ENCODE measurements at regions not wholly inside any gene's neighbourhood (a gene's known extent, or its start where the extent isn't known, plus 50 kb on each side); places are given as distances from the start of the nearest gene placed in this dataset.

DNA sequence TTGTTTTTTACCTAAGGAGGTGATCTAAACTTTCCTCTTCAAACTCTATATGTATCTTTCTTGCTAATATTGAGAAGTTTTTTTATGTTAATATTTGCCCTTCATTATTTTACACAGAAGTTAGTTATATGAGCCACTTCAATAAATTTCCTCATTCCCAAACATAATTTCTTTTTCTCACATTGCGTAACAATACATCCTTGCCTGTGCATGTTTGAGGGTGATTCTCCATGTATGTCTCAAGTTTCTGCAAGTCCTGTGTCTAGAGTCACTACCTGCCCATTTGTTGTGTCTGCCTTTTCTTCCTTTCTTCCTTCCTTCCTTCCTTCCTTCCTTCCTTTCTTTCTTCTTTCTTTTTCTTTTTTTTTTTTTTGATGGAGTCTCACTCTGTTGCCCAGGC is 2057.9 kb downstream of the PCDH7 start:
- H3K4me2 ChIP-seq (ENCODE audit: low read length) = no peak overlapping the region
- H3K4me1 ChIP-seq = no peaks in the 10 kb centered on the region
- H3K4me3 ChIP-seq (ENCODE audit: low read depth, low read length) = no peak overlapping the region
- no peak overlapping the region for H3K27ac ChIP-seq
- no peak overlapping the region for H3K9ac ChIP-seq
- no peaks in the 10 kb centered on the region for H3K36me3 ChIP-seq (ENCODE audit: control insufficient read depth, insufficient read depth, low read length)
- no peak overlapping the region for H2AFZ ChIP-seq
- TF ChIP-seq, protein P1, sequence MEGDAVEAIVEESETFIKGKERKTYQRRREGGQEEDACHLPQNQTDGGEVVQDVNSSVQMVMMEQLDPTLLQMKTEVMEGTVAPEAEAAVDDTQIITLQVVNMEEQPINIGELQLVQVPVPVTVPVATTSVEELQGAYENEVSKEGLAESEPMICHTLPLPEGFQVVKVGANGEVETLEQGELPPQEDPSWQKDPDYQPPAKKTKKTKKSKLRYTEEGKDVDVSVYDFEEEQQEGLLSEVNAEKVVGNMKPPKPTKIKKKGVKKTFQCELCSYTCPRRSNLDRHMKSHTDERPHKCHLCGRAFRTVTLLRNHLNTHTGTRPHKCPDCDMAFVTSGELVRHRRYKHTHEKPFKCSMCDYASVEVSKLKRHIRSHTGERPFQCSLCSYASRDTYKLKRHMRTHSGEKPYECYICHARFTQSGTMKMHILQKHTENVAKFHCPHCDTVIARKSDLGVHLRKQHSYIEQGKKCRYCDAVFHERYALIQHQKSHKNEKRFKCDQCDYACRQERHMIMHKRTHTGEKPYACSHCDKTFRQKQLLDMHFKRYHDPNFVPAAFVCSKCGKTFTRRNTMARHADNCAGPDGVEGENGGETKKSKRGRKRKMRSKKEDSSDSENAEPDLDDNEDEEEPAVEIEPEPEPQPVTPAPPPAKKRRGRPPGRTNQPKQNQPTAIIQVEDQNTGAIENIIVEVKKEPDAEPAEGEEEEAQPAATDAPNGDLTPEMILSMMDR (IDR thresholded peaks at IDR 0.05) = no peak
- no peaks in the 10 kb centered on the region for H3K27me3 ChIP-seq (ENCODE audit: control insufficient read depth, insufficient read depth, low read length)
- no peaks in the 10 kb centered on the region for H3K79me2 ChIP-seq
- H3K9me3 ChIP-seq (ENCODE audit: control insufficient read depth, low read length) = no peaks in the 10 kb centered on the region

DNA sequence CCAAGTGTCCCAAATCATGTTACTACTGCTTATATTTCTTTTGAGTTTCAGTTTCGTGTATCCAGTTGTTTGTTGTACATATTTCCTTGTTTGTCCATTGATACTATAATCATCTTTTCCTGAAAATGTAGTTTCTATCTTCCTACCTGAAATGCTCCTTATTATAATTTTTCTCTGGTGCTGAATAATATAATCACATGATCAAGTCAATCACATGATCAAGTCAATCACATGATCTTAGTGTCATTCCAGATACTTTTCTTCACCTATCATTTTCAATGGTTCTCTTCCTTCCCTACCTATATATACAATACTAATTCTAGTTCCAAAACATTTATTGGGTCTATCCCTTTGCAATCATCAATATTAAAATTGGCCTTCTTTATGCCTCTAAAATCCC is 2058.8 kb downstream of the PCDH7 start:
- TF ChIP-seq, protein P1 (IDR thresholded peaks at IDR 0.05) = no peak
- Histone ChIP-seq H3K9me3 (ENCODE audit: control insufficient read depth, low read length) (no peaks in the 10 kb centered on the region), H3K4me1 (no peaks in the 10 kb centered on the region), H3K4me2 (ENCODE audit: low read length) (no peak overlapping the region), H3K4me3 (ENCODE audit: low read depth, low read length) (no peak overlapping the region), H3K27ac (no peak overlapping the region), H3K36me3 (ENCODE audit: control insufficient read depth, insufficient read depth, low read length) (no peaks in the 10 kb centered on the region), H3K9ac (no peak overlapping the region), H2AFZ (no peak overlapping the region), H3K79me2 (no peaks in the 10 kb centered on the region), H3K27me3 (ENCODE audit: control insufficient read depth, insufficient read depth, low read length) (no peaks in the 10 kb centered on the region)

GRCh38 chr4:32789026-32789608 is 2068.9 kb downstream of the PCDH7 start:
- Histone ChIP-seq H3K27ac (no peak overlapping the region), H3K27me3 (ENCODE audit: control insufficient read depth, insufficient read depth, low read length) (no peaks in the 10 kb centered on the region), H3K4me1 (no peaks in the 10 kb centered on the region), H3K9ac (no peak overlapping the region), H3K79me2 (no peaks in the 10 kb centered on the region), H3K4me3 (ENCODE audit: low read depth, low read length) (no peak overlapping the region), H3K9me3 (ENCODE audit: control insufficient read depth, low read length) (no peaks in the 10 kb centered on the region), H3K4me2 (ENCODE audit: low read length) (no peak overlapping the region), H2AFZ (no peak overlapping the region), H3K36me3 (ENCODE audit: control insufficient read depth, insufficient read depth, low read length) (no peaks in the 10 kb centered on the region)
- TF ChIP-seq, protein P1 (IDR thresholded peaks at IDR 0.05) = no peak

GRCh38 chr4:32790803-32791202 is 2070.6 kb downstream of the PCDH7 start:
- H3K79me2 ChIP-seq = no peaks in the 10 kb centered on the region
- no peak overlapping the region for H2AFZ ChIP-seq
- TF ChIP-seq, protein P1 (IDR thresholded peaks at IDR 0.05) = no peak
- H3K9ac ChIP-seq = no peak overlapping the region
- H3K27me3 ChIP-seq (ENCODE audit: control insufficient read depth, insufficient read depth, low read length) = no peaks in the 10 kb centered on the region
- no peaks in the 10 kb centered on the region for H3K4me1 ChIP-seq
- H3K9me3 ChIP-seq (ENCODE audit: control insufficient read depth, low read length) = no peaks in the 10 kb centered on the region
- no peak overlapping the region for H3K4me3 ChIP-seq (ENCODE audit: low read depth, low read length)
- no peak overlapping the region for H3K27ac ChIP-seq
- no peaks in the 10 kb centered on the region for H3K36me3 ChIP-seq (ENCODE audit: control insufficient read depth, insufficient read depth, low read length)
- no peak overlapping the region for H3K4me2 ChIP-seq (ENCODE audit: low read length)

DNA sequence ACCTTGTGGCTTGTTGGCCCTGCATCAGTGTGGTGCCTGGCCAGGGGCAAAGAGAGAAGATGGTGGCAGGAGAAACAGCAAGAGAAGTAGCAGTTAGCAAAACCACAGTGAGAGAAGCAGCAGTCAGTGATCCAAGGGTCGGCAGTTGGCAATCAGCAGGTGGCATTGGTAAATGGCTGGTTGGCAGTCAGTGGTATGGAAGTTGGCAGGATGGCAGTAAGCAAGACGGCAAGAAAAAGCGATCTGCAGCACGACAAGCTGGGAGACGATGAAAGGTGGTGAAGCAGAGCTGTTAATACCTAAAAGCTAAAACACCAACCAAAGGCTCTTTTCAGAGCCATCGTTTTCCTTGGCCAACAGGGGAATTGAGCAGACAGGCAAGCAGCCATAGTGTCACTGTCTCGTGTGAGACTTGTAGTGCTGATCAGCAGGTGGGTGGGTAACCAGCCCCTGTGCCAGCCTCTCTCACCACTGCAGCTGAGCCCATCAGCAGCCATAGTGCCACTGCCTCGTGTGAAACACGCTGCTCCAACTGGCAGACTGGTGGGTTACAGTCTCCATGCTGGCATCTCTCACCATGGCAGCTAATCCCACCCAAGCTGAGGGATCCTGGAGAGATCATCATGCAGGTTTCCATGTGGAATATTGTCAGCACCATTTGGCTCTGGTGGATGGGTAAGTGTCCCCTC is 2078.4 kb downstream of the PCDH7 start:
- TF ChIP-seq, protein P1 (IDR thresholded peaks at IDR 0.05) = no peak
- Histone ChIP-seq H3K36me3 (ENCODE audit: control insufficient read depth, insufficient read depth, low read length) (no peaks in the 10 kb centered on the region), H3K4me2 (ENCODE audit: low read length) (no peak overlapping the region), H3K9ac (no peak overlapping the region), H3K4me3 (ENCODE audit: low read depth, low read length) (no peak overlapping the region), H3K27me3 (ENCODE audit: control insufficient read depth, insufficient read depth, low read length) (no peaks in the 10 kb centered on the region), H3K79me2 (no peaks in the 10 kb centered on the region), H3K27ac (no peak overlapping the region), H3K9me3 (ENCODE audit: control insufficient read depth, low read length) (no peaks in the 10 kb centered on the region), H2AFZ (no peak overlapping the region), H3K4me1 (no peaks in the 10 kb centered on the region)
